ENCODE measurements at regions not wholly inside any gene's neighbourhood (a gene's known extent, or its start where the extent isn't known, plus 50 kb on each side); places are given as distances from the start of the nearest gene placed in this dataset.

DNA sequence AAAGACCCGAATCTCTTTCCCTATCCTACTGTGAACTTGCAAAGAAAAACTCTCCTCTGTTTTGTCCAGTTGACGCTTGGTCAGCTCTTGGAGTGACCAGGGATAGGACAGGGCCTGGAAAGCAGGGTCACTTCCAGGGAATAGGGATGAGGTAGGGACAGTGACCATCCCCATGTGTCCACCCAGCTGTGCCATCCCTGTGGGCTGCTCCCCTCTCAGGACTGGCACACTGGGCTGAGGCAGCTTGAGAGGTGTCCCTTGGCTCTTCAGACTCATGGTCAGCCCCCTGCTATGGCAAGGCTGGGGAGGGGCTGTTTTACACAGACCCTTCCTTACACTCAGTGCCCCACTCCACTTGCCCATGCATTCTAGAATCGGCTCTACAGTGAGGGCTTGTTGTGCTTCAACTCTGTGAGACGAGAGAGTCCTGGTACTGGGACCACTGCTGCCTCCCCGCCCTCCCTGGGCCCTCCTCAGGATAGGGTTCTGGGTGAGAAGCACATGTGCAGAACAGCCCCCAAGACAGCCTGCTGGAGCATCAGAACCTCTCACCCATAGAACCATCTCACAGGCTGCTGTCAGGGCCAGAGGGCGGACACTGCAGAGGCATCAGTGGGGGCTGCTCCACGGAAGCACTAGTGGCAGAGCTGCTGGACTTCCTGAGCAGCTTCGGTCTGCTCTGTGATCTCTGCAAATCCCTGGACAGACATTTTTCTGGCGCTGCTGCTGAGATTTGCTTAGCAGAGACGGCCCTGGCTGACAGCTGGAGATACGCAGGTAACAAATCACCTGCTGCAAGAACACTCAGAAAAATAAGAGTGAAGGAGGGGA, 202.8 kb upstream of the CXCL12 start:
- Histone ChIP-seq H3K9me3 (ENCODE audit: control insufficient read depth in 1 of 2, low read length in 2 of 2) (no peaks in the 10 kb centered on the region), H3K27me3 (ENCODE audit: low read depth, low read length) (no peaks in the 10 kb centered on the region), H3K36me3 (ENCODE audit: control insufficient read depth in 1 of 2, insufficient read depth in 2 of 2, low read length in 2 of 2) (no peaks in the 10 kb centered on the region), H3K4me1 (ENCODE audit: control insufficient read depth in 1 of 2, insufficient read depth in 2 of 2, low read length in 2 of 2) (no peaks in the 10 kb centered on the region), H3K4me3 (ENCODE audit: low read depth in 1 of 2, low read length in 2 of 2) (no peak overlapping the region), H3K27ac (ENCODE audit: low read length) (no peak overlapping the region)

DNA sequence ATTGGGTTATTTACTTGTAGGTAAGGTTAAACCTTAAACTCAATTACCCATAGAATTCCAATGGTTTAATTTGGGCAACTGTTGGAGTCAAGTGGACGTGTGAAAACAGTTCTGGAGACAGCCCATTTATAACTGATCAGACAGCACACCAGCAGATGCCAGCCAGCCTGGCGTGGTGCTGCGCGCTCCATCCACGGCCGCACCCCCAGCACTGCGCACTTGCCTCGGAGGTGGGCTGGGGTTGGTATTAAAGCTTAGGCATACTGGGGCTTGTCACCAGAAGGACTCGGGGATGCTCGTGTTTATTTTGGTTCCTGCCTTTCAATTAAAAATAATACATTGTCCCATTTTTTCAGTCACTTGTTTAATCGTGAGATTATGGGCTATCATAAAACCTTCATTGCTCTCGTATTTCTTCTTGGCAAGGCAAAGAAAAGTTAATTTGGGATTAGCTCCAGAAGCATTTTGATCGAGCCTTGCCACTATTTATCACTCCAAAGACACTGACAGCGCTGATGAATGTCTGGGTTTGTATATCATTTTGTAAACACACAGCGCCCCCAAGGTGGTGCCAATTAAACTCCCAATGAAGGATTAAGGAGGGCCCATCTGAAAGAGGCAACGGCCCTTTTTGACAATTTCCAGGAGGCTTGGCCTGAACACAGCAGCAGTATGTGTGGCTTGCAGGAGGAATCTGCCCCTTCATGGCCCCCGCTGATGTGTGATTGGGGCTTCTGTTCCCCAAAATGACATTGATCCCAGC, 204.5 kb upstream of the CXCL12 start:
- Histone ChIP-seq H3K4me1 (ENCODE audit: control insufficient read depth in 1 of 2, insufficient read depth in 2 of 2, low read length in 2 of 2) (no peaks in the 10 kb centered on the region), H3K27me3 (ENCODE audit: low read depth, low read length) (no peaks in the 10 kb centered on the region), H3K9me3 (ENCODE audit: control insufficient read depth in 1 of 2, low read length in 2 of 2) (no peaks in the 10 kb centered on the region), H3K36me3 (ENCODE audit: control insufficient read depth in 1 of 2, insufficient read depth in 2 of 2, low read length in 2 of 2) (no peaks in the 10 kb centered on the region), H3K4me3 (ENCODE audit: low read depth in 1 of 2, low read length in 2 of 2) (no peak overlapping the region), H3K27ac (ENCODE audit: low read length) (no peak overlapping the region)

DNA sequence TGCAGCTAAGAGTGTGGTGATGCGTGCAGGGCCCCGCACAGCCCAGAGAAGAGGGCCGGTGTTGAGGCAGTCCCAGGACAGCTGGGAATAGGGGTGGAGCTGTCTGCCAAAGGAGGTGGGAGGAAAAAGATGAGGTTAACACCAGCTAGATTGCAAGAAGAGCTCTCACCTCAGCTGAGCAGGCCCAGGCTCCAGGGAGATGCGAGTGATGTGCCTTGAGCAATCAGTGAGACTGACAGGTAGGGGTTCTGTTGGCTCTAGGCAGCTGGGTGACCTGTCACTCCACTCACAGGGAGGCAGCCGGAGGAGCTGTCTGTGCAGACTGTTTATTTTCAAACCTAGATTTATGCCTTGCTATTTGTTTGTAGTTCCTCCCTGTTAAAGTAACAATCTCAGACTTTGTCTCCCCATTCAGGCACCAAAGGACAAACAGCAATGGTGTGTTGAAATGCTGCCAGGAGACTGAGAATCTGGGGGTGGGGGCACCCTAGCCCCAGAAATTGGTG, 205.1 kb upstream of the CXCL12 start:
- no peak overlapping the region for H3K27ac ChIP-seq (ENCODE audit: low read length)
- H3K27me3 ChIP-seq (ENCODE audit: low read depth, low read length), result no peaks in the 10 kb centered on the region
- H3K36me3 ChIP-seq (ENCODE audit: control insufficient read depth in 1 of 2, insufficient read depth in 2 of 2, low read length in 2 of 2), result no peaks in the 10 kb centered on the region
- no peaks in the 10 kb centered on the region for H3K9me3 ChIP-seq (ENCODE audit: control insufficient read depth in 1 of 2, low read length in 2 of 2)
- no peaks in the 10 kb centered on the region for H3K4me1 ChIP-seq (ENCODE audit: control insufficient read depth in 1 of 2, insufficient read depth in 2 of 2, low read length in 2 of 2)
- no peak overlapping the region for H3K4me3 ChIP-seq (ENCODE audit: low read depth in 1 of 2, low read length in 2 of 2)

DNA sequence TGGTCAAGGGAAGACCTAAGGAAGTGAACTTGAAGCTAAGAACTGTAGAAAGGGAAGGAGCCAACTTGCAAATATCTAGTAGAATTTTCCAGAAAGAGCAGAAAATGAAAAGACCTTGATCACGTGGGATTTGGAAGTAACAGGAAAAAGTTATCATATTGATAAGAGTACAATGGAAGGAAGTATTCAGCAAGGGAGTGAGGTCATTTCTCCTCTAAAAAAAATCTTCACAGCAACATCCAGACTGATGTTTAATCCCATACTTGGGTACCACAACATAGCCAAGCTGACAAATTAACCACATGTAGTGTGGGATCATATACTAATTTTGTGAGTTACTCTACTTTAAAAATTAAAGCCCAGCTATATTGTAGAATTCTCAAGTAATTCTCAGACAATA, 207.0 kb upstream of the CXCL12 start:
- Histone ChIP-seq H3K4me3 (ENCODE audit: low read depth in 1 of 2, low read length in 2 of 2) (no peak overlapping the region), H3K27ac (ENCODE audit: low read length) (no peak overlapping the region), H3K27me3 (ENCODE audit: low read depth, low read length) (no peaks in the 10 kb centered on the region), H3K36me3 (ENCODE audit: control insufficient read depth in 1 of 2, insufficient read depth in 2 of 2, low read length in 2 of 2) (no peaks in the 10 kb centered on the region), H3K9me3 (ENCODE audit: control insufficient read depth in 1 of 2, low read length in 2 of 2) (peaks cover 0 to 5% of the 10 kb centered on the region in 2 donors), H3K4me1 (ENCODE audit: control insufficient read depth in 1 of 2, insufficient read depth in 2 of 2, low read length in 2 of 2) (no peaks in the 10 kb centered on the region)

DNA sequence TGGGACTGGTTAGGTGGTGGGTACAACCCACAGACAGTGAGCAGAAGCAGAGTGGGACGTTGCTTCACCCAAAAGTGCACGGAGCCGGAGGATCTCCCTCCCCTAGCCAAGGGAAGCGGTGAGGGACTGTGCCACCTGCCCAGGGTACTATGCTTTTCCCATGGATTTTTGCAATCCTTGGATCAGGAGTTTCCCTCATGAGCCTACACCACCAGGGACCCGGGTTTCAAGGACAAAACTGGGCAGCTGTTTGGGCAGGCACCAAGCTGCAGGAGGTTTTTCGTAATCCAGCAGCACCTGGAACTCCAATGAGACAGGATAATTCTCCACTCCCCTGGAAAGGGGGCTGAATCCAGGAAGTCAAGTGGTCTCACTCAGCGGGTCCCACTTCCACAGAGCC, 209.1 kb upstream of the CXCL12 start:
- Histone ChIP-seq H3K27me3 (ENCODE audit: low read depth, low read length) (no peaks in the 10 kb centered on the region), H3K4me3 (ENCODE audit: low read depth in 1 of 2, low read length in 2 of 2) (no peak overlapping the region), H3K9me3 (ENCODE audit: control insufficient read depth in 1 of 2, low read length in 2 of 2) (peaks cover 0 to 5% of the 10 kb centered on the region in 2 donors), H3K27ac (ENCODE audit: low read length) (no peak overlapping the region), H3K36me3 (ENCODE audit: control insufficient read depth in 1 of 2, insufficient read depth in 2 of 2, low read length in 2 of 2) (no peaks in the 10 kb centered on the region), H3K4me1 (ENCODE audit: control insufficient read depth in 1 of 2, insufficient read depth in 2 of 2, low read length in 2 of 2) (no peaks in the 10 kb centered on the region)

DNA sequence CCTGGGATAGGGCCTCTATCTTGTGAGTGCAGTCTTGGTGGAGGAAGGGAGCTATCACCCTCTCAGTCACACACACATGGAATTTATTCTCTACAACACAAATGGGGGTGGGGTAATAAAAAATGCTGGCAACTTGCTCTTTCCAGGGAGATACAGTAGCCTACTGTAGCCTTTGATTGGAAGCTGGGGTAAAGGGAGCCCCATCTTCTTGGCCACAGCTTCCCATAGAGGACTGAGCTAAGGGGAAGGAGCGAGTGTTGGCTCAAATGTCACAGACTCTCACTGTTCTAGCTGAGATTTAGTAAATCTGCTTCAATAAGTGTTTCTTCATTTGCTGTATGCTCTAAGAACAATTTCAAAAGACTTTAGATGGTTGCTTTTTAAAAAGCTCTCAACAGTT, 222.2 kb upstream of the CXCL12 start:
- Histone ChIP-seq H3K4me3 (ENCODE audit: low read depth in 1 of 2, low read length in 2 of 2) (no peak overlapping the region), H3K27me3 (ENCODE audit: low read depth, low read length) (no peaks in the 10 kb centered on the region), H3K36me3 (ENCODE audit: control insufficient read depth in 1 of 2, insufficient read depth in 2 of 2, low read length in 2 of 2) (no peaks in the 10 kb centered on the region), H3K9me3 (ENCODE audit: control insufficient read depth in 1 of 2, low read length in 2 of 2) (no peaks in the 10 kb centered on the region), H3K27ac (ENCODE audit: low read length) (no peak overlapping the region), H3K4me1 (ENCODE audit: control insufficient read depth in 1 of 2, insufficient read depth in 2 of 2, low read length in 2 of 2) (no peaks in the 10 kb centered on the region)

DNA sequence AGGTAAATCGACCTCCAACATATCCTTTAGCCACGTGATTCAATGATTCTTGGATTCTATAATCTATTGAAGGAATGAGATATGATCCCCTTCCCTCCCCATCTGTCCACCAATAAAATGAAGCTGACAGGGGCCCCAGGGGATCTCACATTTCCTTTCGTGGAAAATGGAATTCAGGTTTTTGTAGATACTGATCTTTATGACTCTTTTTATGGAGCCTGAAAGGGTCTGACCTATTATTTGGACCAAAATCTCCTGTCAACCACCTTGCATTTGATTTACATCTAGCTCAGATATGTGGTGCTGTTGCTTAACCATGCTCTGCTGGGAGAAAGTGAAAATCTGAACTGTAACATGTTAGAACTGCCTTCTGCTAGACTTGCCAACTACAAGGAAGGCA, 234.0 kb upstream of the CXCL12 start:
- Histone ChIP-seq H3K27ac (ENCODE audit: low read length) (no peak overlapping the region), H3K36me3 (ENCODE audit: control insufficient read depth in 1 of 2, insufficient read depth in 2 of 2, low read length in 2 of 2) (no peaks in the 10 kb centered on the region), H3K4me3 (ENCODE audit: low read depth in 1 of 2, low read length in 2 of 2) (no peak overlapping the region), H3K4me1 (ENCODE audit: control insufficient read depth in 1 of 2, insufficient read depth in 2 of 2, low read length in 2 of 2) (no peaks in the 10 kb centered on the region), H3K9me3 (ENCODE audit: control insufficient read depth in 1 of 2, low read length in 2 of 2) (peaks cover 0 to 3% of the 10 kb centered on the region in 2 donors), H3K27me3 (ENCODE audit: low read depth, low read length) (no peaks in the 10 kb centered on the region)

DNA sequence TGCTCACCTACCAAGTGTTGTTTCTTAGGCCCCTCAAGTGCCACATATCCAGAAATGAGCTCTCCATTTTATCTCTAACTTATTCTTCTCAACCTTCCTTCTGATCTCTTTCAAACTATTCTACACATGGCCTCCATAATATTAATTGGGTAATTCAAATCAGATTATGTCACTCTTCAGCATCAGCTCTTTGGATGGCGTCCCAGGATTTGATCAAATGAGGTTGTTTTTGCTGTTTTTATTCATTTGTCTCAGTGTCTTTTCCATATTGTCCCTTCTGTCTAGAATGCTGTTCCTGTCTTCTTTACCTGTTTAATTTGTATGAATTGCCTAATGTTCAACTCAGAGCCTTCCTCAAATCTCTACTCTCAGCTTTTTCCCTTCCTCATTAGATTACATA, 234.6 kb upstream of the CXCL12 start:
- Histone ChIP-seq H3K27me3 (ENCODE audit: low read depth, low read length) (no peaks in the 10 kb centered on the region), H3K9me3 (ENCODE audit: control insufficient read depth in 1 of 2, low read length in 2 of 2) (peaks cover 0 to 3% of the 10 kb centered on the region in 2 donors), H3K27ac (ENCODE audit: low read length) (no peak overlapping the region), H3K4me3 (ENCODE audit: low read depth in 1 of 2, low read length in 2 of 2) (no peak overlapping the region), H3K36me3 (ENCODE audit: control insufficient read depth in 1 of 2, insufficient read depth in 2 of 2, low read length in 2 of 2) (no peaks in the 10 kb centered on the region), H3K4me1 (ENCODE audit: control insufficient read depth in 1 of 2, insufficient read depth in 2 of 2, low read length in 2 of 2) (no peaks in the 10 kb centered on the region)

DNA sequence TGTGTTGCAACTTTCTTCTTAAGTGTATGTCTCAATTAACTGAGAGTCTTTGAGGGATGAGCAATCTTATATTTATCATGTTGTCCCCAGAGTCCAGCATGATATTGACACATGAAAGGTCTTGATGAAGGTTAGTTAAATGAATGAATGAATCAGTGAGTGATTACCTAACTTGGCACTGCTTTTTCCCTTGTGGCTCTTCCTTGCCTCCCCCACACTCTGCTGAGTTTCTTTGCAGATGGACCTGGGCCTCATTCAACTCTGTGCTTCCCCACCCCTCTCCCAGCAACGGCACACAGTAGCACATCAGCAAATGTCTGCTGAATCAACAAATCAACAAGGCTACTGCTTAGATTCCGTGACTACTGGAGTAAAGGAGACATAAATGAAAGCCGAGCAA, 235.1 kb upstream of the CXCL12 start:
- H3K4me3 ChIP-seq (ENCODE audit: low read depth in 1 of 2, low read length in 2 of 2), result no peak overlapping the region
- no peaks in the 10 kb centered on the region for H3K4me1 ChIP-seq (ENCODE audit: control insufficient read depth in 1 of 2, insufficient read depth in 2 of 2, low read length in 2 of 2)
- no peak overlapping the region for H3K27ac ChIP-seq (ENCODE audit: low read length)
- no peaks in the 10 kb centered on the region for H3K36me3 ChIP-seq (ENCODE audit: control insufficient read depth in 1 of 2, insufficient read depth in 2 of 2, low read length in 2 of 2)
- H3K9me3 ChIP-seq (ENCODE audit: control insufficient read depth in 1 of 2, low read length in 2 of 2), result peaks cover 0 to 3% of the 10 kb centered on the region in 2 donors
- no peaks in the 10 kb centered on the region for H3K27me3 ChIP-seq (ENCODE audit: low read depth, low read length)

DNA sequence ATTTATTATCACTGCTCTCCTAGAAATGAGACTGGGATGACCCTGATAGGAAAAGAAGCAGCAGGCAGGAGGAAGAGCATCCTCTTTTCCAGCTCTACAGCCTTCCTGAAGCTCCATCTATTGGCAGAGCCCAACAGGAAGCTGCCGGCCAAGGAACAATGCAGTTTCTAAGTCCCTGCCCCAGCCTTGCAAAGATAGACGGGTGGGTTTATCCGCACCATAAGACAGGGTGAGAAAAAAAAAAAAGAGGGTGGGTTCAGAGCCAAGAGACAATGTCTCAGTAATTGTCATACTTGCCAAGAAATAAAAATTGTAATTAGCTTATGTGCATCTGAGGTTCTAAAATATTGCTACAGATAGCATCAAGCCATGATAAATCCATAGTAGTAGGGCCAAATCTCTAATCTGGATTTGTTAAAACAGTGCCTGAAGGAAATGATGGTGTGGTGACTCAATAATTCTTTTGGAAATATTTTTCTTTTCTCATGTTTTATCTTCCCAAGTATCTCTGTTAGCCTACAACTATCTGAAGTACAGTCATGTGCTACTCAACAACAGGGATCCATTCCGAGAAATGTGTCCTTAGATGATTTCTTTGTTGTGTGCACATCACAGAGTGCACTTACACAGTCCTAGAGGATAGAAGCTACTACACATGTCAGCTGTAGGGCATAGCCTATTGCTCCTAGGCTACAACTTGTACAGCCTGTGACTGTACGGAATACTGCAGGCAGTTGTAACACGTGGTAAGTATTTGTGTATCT, 242.9 kb upstream of the CXCL12 start:
- H3K27me3 ChIP-seq (ENCODE audit: low read depth, low read length), result no peaks in the 10 kb centered on the region
- no peaks in the 10 kb centered on the region for H3K4me1 ChIP-seq (ENCODE audit: control insufficient read depth in 1 of 2, insufficient read depth in 2 of 2, low read length in 2 of 2)
- no peak overlapping the region for H3K27ac ChIP-seq (ENCODE audit: low read length)
- no peak overlapping the region for H3K4me3 ChIP-seq (ENCODE audit: low read depth in 1 of 2, low read length in 2 of 2)
- no peaks in the 10 kb centered on the region for H3K36me3 ChIP-seq (ENCODE audit: control insufficient read depth in 1 of 2, insufficient read depth in 2 of 2, low read length in 2 of 2)
- no peaks in the 10 kb centered on the region for H3K9me3 ChIP-seq (ENCODE audit: control insufficient read depth in 1 of 2, low read length in 2 of 2)

DNA sequence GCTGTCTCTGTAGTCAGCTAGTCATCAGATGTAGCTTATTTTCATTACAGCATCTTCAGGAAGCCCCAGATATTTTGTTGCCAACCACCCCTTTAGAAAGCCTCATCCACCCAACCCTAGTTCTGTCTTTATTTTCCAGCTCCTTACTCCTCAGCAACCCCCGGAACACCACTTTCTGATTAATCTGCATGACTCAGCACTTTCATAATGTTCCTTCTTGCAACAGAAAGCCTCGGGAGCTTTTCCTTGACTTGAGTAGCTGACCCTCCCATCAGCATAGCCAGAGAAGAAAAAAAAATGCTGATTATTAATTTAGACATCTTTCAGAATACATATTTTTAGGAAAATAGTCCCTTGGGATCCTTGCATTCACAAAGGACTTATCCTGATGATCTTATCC, 244.0 kb upstream of the CXCL12 start:
- peak overlapping the region in 1 of 2 donors; percentile 6 for H3K4me3 ChIP-seq (ENCODE audit: low read depth in 1 of 2, low read length in 2 of 2)
- no peak overlapping the region for H3K27ac ChIP-seq (ENCODE audit: low read length)
- H3K27me3 ChIP-seq (ENCODE audit: low read depth, low read length), result no peaks in the 10 kb centered on the region
- no peaks in the 10 kb centered on the region for H3K36me3 ChIP-seq (ENCODE audit: control insufficient read depth in 1 of 2, insufficient read depth in 2 of 2, low read length in 2 of 2)
- no peaks in the 10 kb centered on the region for H3K9me3 ChIP-seq (ENCODE audit: control insufficient read depth in 1 of 2, low read length in 2 of 2)
- no peaks in the 10 kb centered on the region for H3K4me1 ChIP-seq (ENCODE audit: control insufficient read depth in 1 of 2, insufficient read depth in 2 of 2, low read length in 2 of 2)
